LHCN-M2 (cell line): ENCODE measurements at regions not wholly inside any gene's neighbourhood (a gene's known extent, or its start where the extent isn't known, plus 50 kb on each side); places are given as distances from the start of the nearest gene placed in this dataset.
"Not testable (repeated sequence)": the region's sequence is repeated elsewhere in the genome, so short reads cannot be mapped to it uniquely, and the experiment has no call there.

Experiments
- DNase-seq: peaks from one replicate; pipeline ENCODE4 v3.0.0-alpha.2; 2012; ENCODE audit warnings: low read depth

- DNase-seq: no peak
These were observed 979.3 kb downstream of the GLUD2 start for GRCh38 chrX:122026665-122027064.

- no peak for DNase-seq
These were observed 998.8 kb downstream of the GLUD2 start for GRCh38 chrX:122046226-122046625.

GRCh38 chrX:122046815-122047214 is 999.4 kb downstream of the GLUD2 start:
- DNase-seq: no peak

GRCh38 chrX:122047261-122047660 is 999.9 kb downstream of the GLUD2 start:
- no peak for DNase-seq

- DNase-seq: no peak
These were observed 1008.0 kb downstream of the GLUD2 start for GRCh38 chrX:122055460-122055859.

GRCh38 chrX:122055979-122056715 is 1008.7 kb downstream of the GLUD2 start:
- no peak for DNase-seq

GRCh38 chrX:122076241-122076640 is 1028.8 kb downstream of the GLUD2 start:
- no peak for DNase-seq

GRCh38 chrX:122078079-122078478 is 1030.7 kb downstream of the GLUD2 start:
- DNase-seq: no peak

GRCh38 chrX:122087341-122087740 is 1039.9 kb downstream of the GLUD2 start:
- DNase-seq: no peak

GRCh38 chrX:122091571-122091970 is 1044.2 kb downstream of the GLUD2 start:
- no peak for DNase-seq

GRCh38 chrX:122092360-122092759 is 1045.0 kb downstream of the GLUD2 start:
- DNase-seq: no peak

GRCh38 chrX:122092978-122093377 is 1045.6 kb downstream of the GLUD2 start:
- no peak for DNase-seq

- DNase-seq: no peak
These were observed 1047.2 kb downstream of the GLUD2 start for GRCh38 chrX:122094611-122095010.

GRCh38 chrX:122113376-122113775 is 1066.0 kb downstream of the GLUD2 start:
- DNase-seq: no peak

GRCh38 chrX:122113896-122114295 is 1066.5 kb downstream of the GLUD2 start:
- no peak for DNase-seq

GRCh38 chrX:122115604-122116003 is 1068.2 kb downstream of the GLUD2 start:
- DNase-seq: no peak

GRCh38 chrX:122119361-122119760 is 1064.7 kb upstream of the GRIA3 start:
- DNase-seq: no peak

GRCh38 chrX:122122274-122122673 is 1061.8 kb upstream of the GRIA3 start:
- no peak for DNase-seq

GRCh38 chrX:122133478-122133877 is 1050.6 kb upstream of the GRIA3 start:
- DNase-seq: no peak

- no peak for DNase-seq
These were observed 1049.8 kb upstream of the GRIA3 start for GRCh38 chrX:122134291-122134690.

GRCh38 chrX:122135070-122135469 is 1049.0 kb upstream of the GRIA3 start:
- no peak for DNase-seq

GRCh38 chrX:122140219-122140618 is 1043.9 kb upstream of the GRIA3 start:
- DNase-seq: not testable (repeated sequence)

GRCh38 chrX:122154019-122154418 is 1030.1 kb upstream of the GRIA3 start:
- no peak for DNase-seq

GRCh38 chrX:122168241-122168640 is 1015.8 kb upstream of the GRIA3 start:
- DNase-seq: no peak
